NCI-H2196 (cell line): ENCODE measurements at regions not wholly inside any gene's neighbourhood (a gene's known extent, or its start where the extent isn't known, plus 50 kb on each side); places are given as distances from the start of the nearest gene placed in this dataset.
"Not testable (repeated sequence)": the region's sequence is repeated elsewhere in the genome, so short reads cannot be mapped to it uniquely, and the experiment has no call there.

Experiments
- DNase-seq: peaks from one replicate; lab custom pipeline; 2025; ENCODE audit not compliant: unreplicated experiment; lab: John Stamatoyannopoulos, UW

- no peak for DNase-seq
These were observed 67.8 kb upstream of the CHRNB4 start for GRCh38 chr15:78708713-78709260.

DNA sequence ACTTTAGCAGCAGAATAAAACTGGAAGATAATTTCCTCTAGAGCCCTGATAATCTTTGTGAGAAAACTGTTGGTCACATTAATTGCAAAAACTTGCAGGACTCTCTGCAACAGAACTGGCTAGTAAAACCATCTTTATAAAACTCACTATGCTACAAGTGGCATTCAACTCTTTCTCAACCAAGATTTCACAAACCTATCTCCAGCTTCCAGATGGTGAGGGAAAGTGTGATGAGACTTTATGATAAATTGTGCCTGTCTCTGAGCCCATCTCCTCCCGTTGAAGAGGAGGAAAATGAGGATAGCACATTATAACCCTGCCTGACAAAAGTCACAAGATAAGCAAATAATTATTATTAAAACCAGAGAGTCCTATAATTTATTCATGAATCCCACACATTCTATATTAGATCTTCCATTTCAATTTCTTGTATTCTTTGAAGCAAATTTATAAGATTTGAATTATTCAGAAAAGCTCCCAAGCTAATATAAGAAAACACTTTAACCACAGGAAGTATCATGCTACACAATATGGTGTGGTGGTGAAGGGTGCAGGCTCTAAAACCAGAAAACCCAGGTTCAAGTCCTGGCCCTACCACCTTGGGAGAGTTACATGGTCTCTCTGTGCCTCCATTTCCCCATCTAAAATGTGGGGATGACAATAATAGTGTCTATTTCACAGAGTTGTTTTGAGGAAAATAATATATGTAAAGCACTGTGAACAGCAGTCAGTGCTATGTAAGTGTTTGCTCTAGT is 65.6 kb upstream of the CHRNB4 start:
- not testable (repeated sequence) for DNase-seq

GRCh38 chr15:78703334-78704056 is 62.5 kb upstream of the CHRNB4 start:
- peak; percentile 48 for DNase-seq

- no peak for DNase-seq
These were observed 61.8 kb upstream of the CHRNB4 start for GRCh38 chr15:78702609-78703333.

DNA sequence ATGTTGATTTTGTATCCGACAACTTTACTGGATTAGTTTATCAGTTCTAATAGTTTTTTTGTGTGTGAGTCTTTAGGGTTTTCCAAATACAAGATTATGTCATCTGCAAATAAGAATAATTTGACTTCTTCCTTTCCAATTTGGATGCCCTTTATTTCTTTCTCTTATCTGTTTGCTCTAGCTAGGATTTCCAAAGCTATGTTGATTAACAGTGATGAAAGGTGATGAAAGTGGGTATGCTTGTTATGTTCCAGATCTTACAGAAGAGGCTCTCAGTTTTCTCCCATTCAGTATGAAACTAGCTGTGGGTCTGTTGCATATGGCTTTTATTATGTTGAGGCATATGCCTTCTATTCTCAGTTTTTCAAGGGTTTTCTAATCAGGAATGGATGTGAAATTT is 56.4 kb upstream of the CHRNB4 start:
- no peak for DNase-seq

DNA sequence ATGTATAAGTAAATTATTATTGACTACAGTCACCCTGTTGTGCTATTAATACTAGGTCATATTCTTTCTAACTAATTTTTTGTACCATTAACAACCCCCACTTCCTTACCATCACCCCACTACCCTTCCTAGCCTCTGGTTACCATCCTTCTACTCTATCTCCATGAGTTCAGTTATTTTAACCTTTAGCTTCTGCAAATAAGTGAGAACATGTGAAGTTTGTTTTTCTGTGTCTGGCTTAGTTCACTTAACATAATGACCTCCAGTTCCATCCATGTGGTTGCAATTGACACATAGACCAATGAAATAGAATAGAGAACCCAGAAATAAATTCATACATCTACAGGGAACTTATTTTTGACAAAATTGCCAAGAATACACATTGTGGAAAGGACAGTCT is 55.4 kb upstream of the CHRNB4 start:
- no peak for DNase-seq

- no peak for DNase-seq
These were observed 54.8 kb upstream of the CHRNB4 start for GRCh38 chr15:78695854-78696253.

DNA sequence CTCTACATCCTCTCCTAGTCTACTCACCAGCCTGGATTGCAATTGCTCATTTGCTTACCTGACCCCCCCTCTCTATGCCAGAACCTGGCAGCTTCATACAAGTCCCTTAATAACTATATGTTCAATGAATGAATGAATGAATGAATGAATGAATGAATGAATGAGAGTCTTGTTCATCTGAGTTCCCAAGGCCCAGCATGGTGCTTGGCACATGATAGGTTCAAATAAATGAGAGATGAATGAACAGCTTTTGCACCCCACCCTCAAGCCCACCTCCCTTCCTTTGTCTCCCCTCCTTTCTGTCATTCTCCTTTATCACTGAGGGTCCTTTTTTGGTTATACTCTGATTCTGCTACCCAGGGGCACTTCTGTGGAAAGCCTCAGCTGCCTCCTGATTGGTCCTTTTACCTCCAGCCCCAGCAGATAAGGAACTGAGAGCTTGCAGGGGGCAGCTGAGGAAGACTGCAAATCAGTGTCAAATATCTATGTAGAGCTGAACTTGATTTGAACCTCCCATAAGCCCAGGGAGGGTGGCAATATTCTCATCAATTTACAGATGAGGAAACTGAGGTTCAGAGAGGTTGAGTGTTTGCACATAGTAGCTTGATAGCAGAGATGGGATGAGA is 54.1 kb upstream of the CHRNB4 start:
- no peak for DNase-seq

GRCh38 chr15:78691851-78692421 is 50.9 kb upstream of the CHRNB4 start:
- DNase-seq, result no peak

DNA sequence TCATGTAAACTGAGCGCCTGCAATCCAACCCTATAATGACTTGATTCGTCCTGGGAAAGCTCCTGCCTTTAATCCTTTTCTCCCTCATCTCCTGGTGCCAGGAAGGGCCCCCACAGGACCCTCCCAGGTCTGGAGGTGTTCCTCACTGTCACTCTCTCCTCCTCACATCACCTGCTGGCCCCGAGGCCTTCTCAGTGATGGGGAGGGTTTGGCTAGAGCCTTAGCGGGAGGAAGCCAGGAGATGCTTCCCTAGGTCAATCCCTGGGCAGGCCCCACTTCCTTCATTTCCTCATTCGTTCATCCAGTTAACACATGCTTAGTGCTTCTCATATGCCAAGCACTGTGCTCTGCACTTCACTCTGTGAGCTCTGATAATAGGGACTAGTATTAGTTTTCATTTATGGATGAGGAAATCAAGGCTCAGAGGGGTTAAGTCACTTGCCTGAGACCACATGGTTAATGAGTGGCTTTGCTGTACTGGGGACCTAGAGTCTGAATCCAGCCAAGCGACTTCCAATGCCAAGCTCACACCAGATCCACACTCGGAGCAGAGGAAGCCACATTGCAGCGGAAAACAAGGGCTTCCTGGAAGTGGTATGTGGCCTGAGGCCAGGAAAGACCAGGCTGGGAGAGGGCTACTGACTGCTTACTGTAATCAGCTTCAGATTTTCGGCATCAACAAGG is 50.3 kb upstream of the CHRNB4 start:
- DNase-seq, result no peak
